ENCODE measurements at regions not wholly inside any gene's neighbourhood (a gene's known extent, or its start where the extent isn't known, plus 50 kb on each side); places are given as distances from the start of the nearest gene placed in this dataset.
"Not testable (repeated sequence)": the region's sequence is repeated elsewhere in the genome, so short reads cannot be mapped to it uniquely, and the experiment has no call there.

GRCh38 chr3:177899275-177900067 lies 636.8 kb upstream of the KCNMB2 start:
- in situ Hi-C loops (cut with HindIII; ENCODE audit: low sequenced_read_pairs) = no loop called here

- in situ Hi-C loops (cut with HindIII; ENCODE audit: low sequenced_read_pairs) = no loop called here
These were observed 633.4 kb upstream of the KCNMB2 start for GRCh38 chr3:177902876-177903275.

- in situ Hi-C loops (cut with HindIII; ENCODE audit: low sequenced_read_pairs) = no loop called here
These were observed 631.6 kb upstream of the KCNMB2 start for GRCh38 chr3:177904621-177905020.

DNA sequence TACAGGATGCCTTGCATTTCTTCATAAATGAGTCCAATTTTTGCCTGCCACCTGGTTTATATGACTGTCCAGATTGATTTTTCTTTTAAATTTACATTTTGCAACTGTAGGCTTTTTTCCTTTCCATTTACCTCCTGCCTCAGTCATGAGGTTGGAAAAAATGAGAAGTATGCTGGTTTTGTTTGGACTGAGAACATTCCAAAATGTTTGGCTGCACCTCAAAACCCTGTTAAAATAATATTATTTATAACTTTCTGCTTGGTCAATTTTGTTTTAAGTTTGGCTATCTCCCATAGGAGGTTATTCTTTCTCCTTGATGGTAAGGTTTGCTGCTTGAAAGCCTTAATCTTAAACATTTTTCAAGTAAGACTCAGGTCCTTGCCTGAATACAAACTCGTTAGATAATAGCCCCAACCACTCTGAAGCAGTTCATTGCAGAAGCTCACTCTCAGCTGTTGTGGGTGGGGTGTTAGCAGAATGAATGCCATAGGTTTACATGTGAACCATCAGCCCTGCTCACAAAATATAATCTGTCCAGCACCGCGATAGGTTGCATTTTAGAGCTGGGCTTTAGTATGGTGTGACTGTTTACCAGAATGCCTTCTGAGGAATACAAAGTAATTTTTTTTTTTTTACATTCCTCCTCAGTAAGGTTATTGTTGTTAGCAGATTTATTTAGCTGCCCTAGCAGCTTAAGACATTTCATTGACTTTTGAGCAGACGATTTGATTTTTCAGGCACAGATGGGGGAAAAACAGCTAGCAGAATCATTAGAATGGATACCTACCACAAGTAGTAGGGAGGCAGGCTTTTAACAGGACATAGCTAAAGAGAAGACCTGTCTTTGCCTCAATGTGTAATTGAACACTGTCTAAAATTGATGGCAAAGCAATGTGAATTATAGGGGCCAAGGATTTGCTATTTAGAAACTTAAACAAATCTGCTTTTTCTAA lies 630.8 kb upstream of the KCNMB2 start:
- in situ Hi-C loops (cut with HindIII; ENCODE audit: low sequenced_read_pairs) = no loop called here

DNA sequence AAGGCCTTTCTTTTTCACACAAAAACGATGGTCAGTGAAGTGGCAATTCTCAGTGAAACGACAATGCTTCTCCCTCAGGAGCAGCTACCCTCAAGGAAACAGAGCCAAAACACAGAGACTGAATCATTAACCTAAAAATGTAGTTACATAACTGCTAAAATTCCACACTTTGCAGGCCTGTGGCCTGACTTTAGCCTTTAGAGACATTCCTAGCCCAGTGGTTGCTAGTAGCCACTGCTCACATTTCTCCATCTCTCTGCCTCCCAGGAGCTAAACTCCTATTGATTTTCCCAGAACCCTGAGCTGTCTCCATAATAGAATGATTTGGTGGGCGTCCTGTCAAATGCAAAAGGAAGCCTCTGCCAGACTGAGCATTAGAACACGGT lies 630.1 kb upstream of the KCNMB2 start:
- in situ Hi-C loops (cut with HindIII; ENCODE audit: low sequenced_read_pairs) = no loop called here

DNA sequence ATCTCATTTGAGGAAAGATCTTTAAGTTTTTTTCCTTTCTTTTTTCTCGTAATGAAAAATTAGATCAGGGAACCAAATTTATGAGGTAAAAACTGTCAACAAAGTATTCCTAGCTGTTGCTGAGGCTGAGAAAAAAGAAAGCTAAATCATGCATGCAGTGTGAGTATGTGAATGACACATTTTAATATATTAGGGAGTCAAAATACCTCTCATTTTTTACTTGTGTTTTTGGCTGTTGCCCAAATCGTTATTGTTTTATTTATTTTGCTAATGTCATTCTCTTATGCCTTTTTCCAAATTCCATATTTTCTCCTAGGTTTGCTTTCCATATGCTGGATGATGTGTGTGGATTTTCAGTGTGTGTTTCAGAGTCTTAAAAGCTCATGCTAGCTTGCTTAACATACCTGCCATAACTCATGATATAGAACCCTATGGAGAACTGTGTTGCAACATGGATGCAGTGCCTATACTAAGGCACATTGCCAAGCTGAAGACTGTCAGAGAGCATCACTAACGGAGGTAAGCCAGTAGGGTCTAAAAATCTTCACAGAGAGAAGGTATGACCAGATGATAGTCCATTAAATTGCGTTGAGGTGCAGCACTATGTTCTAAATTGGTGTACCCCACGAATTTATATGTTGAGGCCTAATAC lies 629.5 kb upstream of the KCNMB2 start:
- in situ Hi-C loops (cut with HindIII; ENCODE audit: low sequenced_read_pairs) = no loop called here

GRCh38 chr3:177909530-177909929 lies 626.7 kb upstream of the KCNMB2 start:
- in situ Hi-C loops (cut with HindIII; ENCODE audit: low sequenced_read_pairs) = not testable (repeated sequence)

- in situ Hi-C loops (cut with HindIII; ENCODE audit: low sequenced_read_pairs) = no loop called here
These were observed 622.0 kb upstream of the KCNMB2 start for GRCh38 chr3:177914224-177914623.

DNA sequence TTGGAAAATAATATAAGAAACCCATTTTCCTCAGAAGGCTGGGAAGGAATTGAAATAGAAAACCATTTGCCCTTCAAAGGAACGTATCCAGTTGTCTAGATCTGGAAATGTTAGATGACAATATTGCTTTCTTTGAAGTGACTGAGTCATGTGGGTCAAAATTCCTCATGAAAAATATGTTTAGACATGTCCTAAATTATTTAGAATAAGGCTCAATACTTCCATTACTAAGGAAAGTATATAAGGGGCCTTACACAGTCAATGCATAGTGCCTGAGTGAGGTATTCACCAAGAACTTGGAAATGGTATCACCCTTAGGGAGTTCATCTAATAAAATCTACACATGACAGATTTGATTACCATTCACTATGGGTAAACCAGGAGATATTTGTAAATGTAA lies 619.8 kb upstream of the KCNMB2 start:
- in situ Hi-C loops (cut with HindIII; ENCODE audit: low sequenced_read_pairs) = no loop called here

GRCh38 chr3:177917234-177917861 lies 618.9 kb upstream of the KCNMB2 start:
- in situ Hi-C loops (cut with HindIII; ENCODE audit: low sequenced_read_pairs) = no loop called here

- in situ Hi-C loops (cut with HindIII; ENCODE audit: low sequenced_read_pairs) = no loop called here
These were observed 615.1 kb upstream of the KCNMB2 start for GRCh38 chr3:177921153-177921552.

DNA sequence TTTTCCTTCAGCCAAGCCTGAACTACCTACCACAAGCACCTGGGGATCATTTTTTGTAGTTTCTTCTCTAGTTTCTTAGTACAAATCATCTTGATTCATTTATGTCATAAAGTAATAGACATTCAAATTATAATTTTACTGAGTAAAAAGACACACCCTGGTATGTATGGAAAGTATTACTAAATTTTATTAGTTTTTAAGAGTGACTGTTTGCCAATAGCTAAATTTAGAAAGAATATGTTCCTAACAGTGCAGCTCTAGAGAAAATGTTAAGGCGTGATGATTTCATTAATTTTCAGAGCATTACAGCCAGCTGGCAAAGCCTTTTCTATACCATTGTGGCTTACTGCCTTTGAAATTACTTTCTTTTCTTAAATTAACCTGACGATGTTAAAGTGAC lies 612.0 kb upstream of the KCNMB2 start:
- in situ Hi-C loops (cut with HindIII; ENCODE audit: low sequenced_read_pairs) = no loop called here

DNA sequence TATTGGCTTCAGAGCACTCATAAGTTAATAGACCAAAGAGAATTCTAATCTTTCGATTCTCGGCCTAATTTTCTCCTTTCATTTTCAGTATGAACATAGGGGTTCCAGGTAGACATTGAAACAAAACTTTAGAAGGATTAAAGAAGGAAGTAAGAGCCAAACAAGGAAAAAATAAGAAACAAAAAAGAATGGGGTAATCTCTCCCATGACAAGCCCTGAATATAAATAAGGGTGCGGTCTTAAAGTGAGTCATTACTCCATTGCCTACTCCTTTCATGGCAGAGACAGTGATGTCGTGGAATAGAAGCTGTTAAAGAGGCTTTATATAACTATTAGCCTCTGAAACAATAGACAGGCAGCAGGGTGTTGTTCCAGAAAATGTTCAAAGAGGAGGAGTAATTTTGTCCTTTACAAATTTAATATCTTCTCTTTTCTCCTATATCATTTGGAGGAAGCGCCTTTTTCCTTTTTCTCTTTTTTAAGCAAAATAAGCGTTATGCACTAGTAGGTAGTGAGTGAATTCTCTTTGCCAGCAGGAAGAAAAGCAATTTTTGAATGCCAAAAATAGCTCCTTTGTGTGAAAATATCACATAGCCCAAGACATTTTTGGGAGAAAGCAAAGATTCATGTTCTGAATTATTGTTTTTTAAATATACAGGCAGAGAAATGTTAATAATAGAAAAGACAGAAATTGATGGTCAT lies 607.9 kb upstream of the KCNMB2 start:
- in situ Hi-C loops (cut with HindIII; ENCODE audit: low sequenced_read_pairs) = no loop called here

DNA sequence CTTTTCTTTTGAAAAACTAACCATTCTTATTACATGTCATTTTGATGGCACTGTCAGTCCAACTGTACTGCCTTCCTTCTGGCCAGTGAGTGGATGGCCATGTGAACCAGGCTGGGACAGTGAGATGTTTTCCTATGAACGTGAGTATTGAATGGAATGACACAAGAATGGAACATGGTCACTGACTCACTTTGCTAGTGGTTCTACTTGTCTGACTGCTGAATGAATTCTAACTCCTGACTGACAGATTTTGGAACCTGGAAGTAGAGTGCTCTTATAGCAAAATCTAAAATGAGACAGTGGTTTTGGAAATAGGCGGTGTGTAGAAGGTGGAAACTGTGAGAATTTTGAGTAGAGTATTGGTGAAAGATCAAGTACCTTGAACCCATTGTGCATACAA lies 606.9 kb upstream of the KCNMB2 start:
- in situ Hi-C loops (cut with HindIII; ENCODE audit: low sequenced_read_pairs) = no loop called here

GRCh38 chr3:177930771-177931170 lies 605.5 kb upstream of the KCNMB2 start:
- in situ Hi-C loops (cut with HindIII; ENCODE audit: low sequenced_read_pairs) = no loop called here

GRCh38 chr3:177931346-177931745 lies 604.9 kb upstream of the KCNMB2 start:
- in situ Hi-C loops (cut with HindIII; ENCODE audit: low sequenced_read_pairs) = no loop called here

DNA sequence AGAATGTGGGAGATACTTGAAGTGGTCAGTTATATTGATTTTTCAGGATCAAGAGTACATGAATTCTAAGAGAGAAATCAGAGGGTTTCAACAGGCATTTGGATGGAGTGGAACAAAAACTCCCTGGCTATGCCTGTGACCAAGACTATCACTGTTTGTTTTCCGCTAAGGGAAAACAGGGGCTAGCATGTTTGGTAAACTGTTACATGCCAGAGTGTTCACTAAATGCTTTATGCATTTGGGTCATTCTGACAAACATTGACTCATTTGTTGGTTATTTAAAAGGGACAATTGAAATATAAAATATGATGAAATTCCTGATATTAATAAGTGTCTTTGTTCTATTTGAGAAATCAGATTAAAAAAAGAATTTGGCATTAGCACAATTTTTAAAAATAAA lies 603.9 kb upstream of the KCNMB2 start:
- in situ Hi-C loops (cut with HindIII; ENCODE audit: low sequenced_read_pairs) = no loop called here

GRCh38 chr3:177932750-177933660 lies 603.2 kb upstream of the KCNMB2 start:
- in situ Hi-C loops (cut with HindIII; ENCODE audit: low sequenced_read_pairs) = no loop called here
